ENCODE measurements at regions not wholly inside any gene's neighbourhood (a gene's known extent, or its start where the extent isn't known, plus 50 kb on each side); places are given as distances from the start of the nearest gene placed in this dataset.
"Not testable (repeated sequence)": the region's sequence is repeated elsewhere in the genome, so short reads cannot be mapped to it uniquely, and the experiment has no call there.

DNA sequence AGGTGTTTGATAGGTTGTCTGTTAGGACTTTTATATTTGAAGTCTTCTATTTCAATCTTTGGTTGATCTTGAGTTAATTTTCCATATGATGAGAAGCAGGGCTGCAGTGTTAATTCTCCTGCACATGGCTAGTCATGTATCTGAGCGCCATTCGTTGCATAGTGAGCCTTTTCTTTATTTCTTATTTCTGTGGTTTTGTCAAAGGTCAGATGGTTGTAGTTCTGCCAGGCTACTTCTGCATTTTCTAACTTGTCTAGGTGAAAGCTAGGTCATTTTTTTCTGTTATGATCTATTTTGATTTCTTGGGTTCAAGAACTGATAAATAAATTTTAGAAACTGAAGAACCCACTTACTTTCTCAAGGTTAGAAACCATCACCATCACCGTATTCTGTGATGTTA lies 56.7 kb downstream of the CCDC74A start:
- no peak for DNase-seq (ENCODE audit: low read depth in 3 of 3)

DNA sequence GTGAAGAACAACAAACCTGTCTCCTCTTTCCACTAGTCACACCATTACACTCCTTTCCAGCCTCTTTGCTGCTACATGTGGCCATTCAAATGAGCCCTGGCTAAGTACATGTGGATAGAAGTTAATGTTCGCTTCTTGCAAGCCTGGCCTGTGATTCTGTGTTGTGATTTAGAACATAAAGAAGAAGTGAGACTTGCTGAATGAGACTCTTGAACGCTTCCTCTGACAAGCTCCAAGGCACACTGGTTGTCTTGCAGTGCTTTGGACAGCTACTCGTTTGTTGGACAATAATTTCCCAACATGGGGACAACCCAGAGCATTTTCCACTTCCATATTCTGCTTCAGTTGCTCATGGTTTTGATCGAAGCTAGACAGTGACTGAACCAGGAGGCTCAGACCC lies 57.3 kb downstream of the CCDC74A start:
- no peak for DNase-seq (ENCODE audit: low read depth in 3 of 3)

DNA sequence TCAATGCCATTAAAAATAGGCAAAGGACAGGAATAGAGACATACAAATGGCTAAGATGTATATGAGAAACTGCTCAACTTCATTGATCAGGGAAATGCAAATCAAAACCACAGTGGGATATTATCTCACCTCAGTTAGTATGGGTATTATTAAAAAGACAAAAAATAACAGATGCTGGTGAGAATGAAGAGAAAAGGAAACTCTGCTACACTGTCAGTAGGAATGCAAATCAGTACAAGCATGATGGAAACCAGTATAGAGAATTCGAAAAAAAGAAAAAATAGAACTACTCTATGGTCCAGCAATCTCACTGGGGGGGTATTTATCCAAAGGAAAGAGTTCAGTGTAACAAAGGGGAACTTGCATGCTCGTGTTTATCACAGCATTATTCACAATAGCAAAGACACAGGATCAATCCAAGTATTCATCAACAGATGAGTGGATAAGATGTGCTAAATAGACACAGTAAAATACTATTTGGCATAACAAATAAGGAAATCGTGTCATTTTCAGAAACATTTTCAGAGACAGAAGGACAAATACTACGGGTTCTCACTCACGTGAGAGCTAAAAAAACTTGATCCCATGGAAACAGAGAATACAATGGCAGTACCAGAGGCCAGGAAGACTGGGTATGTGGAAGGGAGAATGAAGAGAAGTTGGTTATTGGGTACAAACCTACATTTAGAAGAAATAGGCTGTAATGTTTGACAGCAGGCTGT lies 60.6 kb downstream of the CCDC74A start:
- no peak for DNase-seq (ENCODE audit: low read depth in 3 of 3)

DNA sequence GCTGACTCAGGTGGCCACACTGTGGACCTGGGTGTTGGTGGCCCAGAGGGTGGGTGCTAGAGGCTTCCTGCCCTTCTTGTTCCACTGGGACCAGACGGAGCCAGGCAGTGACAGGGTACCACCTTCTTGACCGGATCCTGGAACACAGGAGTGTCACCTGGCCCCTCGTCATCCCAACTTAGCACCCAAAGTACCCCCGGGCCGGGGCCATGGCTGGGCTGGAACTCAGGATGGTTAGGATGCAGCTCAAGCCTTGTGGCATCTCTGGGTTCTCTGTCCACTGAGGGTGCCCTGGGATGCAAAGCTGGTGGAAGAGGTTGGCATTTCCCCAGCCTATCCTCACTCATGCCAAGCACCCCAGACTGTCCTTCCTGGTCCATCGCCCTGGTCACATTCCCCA lies 61.4 kb downstream of the CCDC74A start:
- not testable (repeated sequence) for DNase-seq (ENCODE audit: low read depth in 3 of 3)

DNA sequence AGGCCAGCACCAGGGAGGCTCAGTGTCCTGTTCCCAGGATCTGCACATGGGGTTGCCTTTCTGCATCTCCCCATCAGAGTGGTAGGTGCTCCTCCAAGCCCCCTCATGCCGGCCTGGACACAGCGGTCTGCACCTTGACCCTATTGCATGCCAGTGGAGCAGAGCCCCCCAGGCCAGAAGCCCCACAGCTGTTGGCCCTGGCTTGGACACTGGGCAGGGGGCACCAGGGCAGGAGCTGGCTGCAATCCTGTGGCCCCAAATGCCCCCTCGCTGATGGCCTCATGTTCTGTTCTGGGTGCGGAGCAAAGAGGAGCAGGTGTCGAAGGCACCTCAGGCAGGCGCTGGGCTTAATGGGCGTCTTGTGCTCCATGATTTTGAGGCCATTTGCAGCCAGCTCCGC lies 62.7 kb downstream of the CCDC74A start:
- no peak for DNase-seq (ENCODE audit: low read depth in 3 of 3)

DNA sequence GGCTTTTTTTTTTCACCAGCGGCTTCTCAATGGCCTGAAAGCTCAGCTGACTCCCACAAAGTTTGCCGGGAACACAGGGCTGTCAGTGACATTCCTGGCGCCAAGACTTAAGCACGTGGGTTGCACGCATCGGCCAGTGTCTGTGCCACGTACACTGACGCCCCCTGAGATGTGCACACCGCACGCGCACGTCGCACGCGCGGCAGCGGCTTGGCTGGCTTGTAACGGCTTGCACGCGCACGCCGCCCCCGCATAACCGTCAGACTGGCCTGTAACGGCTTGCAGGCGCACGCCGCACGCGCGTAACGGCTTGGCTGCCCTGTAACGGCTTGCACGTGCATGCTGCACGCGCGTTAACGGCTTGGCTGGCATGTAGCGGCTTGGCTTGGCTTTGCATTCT lies 63.2 kb downstream of the CCDC74A start:
- DNase-seq (ENCODE audit: low read depth in 3 of 3) = no peak

DNA sequence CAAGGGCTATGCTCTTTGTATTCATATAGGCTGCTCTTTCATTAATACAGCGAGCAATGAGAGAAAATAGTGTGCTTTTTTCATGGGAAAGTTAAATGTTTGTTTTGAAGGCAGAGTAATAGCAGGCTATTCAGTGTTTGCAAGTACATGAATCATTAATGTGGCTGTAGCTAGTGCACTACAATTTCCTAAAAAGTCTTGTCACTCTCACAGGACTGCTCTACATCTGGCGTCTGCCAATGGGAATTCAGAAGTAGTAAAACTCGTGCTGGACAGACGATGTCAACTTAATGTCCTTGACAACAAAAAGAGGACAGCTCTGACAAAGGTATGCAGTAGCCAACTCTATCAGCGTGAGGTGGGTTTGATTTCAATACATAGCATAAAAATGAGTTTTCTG lies 68.9 kb downstream of the CCDC74A start:
- DNase-seq (ENCODE audit: low read depth in 3 of 3) = not testable (repeated sequence)

DNA sequence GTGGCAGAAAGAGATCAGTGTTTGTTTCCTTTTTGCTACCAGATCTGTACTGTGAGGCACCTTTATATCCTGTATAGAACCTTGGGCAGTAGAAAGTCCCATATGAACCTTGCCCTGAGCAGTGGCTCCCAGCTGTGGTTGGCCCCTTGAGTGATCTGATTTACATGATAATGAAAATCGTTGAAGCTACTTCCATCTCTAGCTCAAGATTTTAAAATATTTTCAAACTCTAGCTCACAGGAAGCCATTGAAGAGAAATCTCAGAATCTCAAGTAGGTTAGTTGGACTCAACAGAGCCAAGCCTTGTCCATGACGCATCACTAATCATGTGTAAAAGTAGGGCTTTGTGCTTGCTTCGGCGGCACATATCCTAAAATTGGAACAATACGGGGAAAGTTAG lies 74.8 kb downstream of the CCDC74A start:
- not testable (repeated sequence) for DNase-seq (ENCODE audit: low read depth in 3 of 3)

DNA sequence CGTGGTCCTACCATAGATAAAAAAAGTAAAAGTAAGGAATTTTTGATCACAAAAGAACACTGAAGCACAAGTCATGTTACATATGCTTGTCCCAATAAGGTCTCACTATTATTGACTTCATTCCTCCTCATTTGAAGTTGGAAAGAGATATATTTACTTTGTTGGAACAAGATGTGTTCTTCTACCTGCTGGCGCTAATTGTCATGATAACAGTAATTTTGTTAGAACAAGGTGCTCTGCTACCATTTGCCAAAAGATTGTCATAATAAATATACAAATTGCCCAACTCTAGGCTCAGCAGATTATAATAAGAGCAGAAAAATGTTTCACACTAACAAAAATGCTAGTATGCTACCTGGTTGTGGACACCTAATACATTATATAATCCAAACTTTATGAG lies 77.0 kb downstream of the CCDC74A start:
- DNase-seq (ENCODE audit: low read depth in 3 of 3) = not testable (repeated sequence)

DNA sequence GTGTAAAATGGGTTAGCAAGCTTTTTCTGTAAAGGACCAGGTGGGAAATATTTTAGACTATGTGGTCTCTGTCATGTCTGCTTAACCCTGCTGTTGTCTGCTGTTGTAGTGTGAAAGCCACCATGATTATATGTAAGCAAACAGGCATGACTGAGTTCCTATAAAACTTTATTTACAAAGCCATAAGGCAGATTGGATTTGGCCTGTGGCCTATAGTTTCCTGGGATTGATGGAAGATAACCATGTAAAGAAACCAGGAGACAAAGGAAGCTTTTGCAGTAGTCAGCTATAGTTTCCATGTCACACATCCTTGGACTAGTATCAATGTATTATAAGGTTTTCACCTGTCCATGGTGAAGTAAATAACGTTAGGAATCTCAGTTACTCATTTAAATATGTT lies 78.7 kb downstream of the CCDC74A start:
- not testable (repeated sequence) for DNase-seq (ENCODE audit: low read depth in 3 of 3)

DNA sequence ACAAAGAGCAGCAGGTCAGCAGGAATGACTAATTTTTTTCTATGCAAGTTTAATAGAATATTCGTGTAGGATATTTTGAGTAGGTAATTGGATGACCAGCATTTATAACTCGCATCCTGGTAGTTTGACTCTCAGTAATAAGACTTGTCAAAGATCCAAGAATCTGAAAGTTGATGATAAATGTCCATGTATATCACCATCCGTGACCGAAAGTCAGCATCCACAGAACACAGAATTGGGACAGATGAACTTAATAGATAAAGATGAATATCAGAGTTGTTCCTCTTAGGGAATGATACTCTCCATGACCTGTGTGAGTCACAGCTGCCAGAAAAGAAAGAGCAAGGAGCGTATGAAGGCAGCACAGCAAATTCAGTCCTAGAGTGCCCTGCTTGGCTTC lies 79.4 kb downstream of the CCDC74A start:
- not testable (repeated sequence) for DNase-seq (ENCODE audit: low read depth in 3 of 3)

DNA sequence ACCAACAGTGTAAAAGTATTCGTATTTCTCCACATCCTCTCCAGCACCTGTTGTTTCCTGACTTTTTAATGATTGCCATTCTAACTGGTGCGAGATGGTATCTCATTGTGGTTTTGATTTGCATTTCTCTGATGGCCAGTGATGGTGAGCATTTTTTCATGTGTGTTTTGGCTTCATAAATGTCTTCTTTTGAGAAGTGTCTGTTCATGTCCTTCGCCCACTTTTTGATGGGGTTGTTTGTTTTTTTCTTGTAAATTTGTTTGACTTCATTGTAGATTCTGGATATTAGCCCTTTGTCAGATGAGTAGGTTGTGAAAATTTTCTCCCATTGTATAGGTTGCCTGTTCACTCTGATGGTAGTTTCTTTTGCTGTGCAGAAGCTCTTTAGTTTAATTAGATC lies 86.9 kb downstream of the CCDC74A start:
- not testable (repeated sequence) for DNase-seq (ENCODE audit: low read depth in 3 of 3)

DNA sequence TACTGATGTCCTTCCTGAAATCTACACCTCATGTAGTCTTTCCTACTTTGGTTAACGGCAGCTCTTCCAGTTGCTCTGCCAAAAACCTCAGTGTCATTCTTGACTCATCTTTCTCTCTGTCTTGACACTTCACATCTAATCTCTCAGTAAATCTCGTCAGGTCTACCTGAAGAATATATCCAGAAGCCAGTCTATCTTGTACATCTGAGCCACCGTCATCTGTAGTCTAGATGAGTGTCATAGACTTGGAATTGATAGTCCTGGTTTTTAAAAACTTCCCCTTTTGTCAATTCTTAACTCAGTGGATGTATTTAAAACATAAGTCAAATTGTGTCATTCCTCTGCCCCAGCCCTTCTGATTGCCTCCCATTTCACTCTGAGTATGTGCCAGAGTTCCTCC lies 90.6 kb downstream of the CCDC74A start:
- DNase-seq (ENCODE audit: low read depth in 3 of 3) = not testable (repeated sequence)

DNA sequence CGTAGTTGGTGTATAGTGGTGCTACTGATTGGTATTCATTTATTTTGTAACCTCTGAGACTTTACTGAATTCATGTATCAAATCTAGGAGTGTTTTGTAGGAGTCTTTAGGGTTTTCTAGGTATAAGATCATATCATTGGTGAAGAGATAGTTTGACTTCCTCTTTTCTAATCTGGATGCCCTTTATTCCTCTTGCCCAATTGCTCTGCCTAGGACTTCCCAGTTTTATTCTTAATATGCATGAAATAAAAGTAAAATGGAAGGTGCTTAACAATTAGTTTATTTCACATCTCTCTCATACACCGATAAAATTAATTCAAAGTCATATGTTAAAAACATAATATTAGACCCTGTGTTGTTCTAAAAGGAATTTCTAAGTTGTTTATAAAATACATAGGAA lies 95.2 kb downstream of the CCDC74A start:
- not testable (repeated sequence) for DNase-seq (ENCODE audit: low read depth in 3 of 3)

DNA sequence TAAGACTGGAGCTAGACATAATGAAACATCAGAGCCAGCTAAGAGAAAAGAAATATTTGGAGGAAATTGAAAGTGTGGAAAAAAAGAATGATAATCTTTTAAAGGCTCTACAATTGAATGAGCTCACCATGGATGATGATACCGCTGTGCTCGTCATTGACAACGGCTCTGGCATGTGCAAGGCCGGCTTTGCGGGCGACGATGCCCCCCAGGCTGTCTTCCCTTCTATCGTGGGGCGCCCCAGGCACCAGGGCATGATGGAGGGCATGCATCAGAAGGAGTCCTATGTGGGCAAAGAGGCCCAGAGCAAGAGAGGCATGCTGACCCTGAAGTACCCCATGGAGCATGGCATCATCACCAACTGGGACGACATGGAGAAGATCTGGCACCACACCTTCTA lies 98.3 kb downstream of the CCDC74A start:
- DNase-seq (ENCODE audit: low read depth in 3 of 3) = not testable (repeated sequence)

DNA sequence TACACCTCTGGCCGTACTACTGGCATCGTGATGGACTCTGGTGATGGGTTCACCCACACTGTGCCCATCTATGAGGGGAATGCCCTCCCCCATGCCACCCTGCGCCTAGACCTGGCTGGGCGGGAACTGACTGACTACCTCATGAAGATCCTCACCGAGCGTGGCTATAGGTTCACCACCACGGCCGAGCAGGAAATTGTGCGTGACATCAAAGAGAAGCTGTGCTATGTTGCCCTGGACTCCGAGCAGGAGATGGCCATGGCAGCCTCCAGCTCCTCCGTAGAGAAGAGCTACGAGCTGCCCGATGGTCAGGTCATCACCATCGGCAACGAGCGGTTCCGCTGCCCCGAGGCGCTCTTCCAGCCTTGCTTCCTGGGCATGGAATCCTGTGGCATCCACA lies 98.9 kb downstream of the CCDC74A start:
- not testable (repeated sequence) for DNase-seq (ENCODE audit: low read depth in 3 of 3)

DNA sequence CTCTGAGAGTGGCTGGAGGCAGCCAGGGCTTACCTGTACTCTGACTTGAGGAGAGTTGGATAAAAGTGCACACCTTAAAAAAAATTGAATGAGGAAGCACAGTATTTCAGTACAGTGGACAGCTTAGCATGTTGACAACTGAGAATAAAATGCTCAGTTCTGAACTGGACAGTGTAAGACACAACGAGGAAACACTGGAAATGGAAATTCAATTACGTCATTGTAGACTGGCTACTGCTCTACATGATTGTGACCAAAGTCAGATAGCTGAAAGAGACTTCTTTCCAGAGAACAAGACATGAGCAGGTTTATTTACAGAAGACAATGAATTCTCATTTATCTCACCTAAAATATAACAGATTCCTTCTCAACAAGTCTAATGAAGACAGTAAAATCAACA lies 100.1 kb downstream of the CCDC74A start:
- DNase-seq (ENCODE audit: low read depth in 3 of 3) = not testable (repeated sequence)

DNA sequence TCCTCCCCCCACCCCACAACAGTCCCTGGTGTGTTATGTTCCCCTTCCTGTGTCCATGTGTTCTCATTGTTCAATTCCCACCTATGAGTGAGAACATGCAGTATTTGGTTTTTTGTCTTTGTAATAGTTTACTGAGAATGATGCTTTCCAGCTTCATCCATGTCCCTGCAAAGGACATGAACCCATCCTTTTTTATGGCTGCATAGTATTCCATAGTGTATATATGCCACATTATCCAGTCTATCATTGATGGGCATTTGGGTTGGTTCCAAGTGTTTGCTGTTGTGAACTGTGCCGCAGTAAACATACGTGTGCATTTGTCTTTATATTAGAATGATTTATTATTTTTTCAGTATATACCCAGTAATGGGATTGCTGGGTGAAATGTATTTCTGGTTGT lies 104.0 kb downstream of the CCDC74A start:
- not testable (repeated sequence) for DNase-seq (ENCODE audit: low read depth in 3 of 3)

DNA sequence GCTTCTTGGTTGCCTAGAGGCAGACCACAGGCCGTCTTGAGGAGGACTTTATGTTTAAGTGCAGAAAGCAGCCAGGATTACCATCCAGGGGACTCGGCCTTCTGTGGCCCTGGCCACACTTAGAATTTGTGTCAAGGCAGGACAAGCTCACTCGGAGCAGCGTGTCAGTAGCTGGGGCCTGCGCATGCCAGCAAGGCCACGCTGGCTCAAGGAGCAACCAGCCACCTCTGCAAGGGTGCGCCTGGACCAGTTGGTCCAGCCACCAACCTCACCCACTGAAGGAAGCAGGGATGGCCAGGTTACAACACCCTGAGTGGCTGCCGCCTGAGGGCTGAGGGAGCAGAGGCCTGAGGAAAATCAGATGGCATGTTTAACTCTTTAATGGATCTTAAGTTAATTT lies 105.7 kb downstream of the CCDC74A start:
- DNase-seq (ENCODE audit: low read depth in 3 of 3) = not testable (repeated sequence)

DNA sequence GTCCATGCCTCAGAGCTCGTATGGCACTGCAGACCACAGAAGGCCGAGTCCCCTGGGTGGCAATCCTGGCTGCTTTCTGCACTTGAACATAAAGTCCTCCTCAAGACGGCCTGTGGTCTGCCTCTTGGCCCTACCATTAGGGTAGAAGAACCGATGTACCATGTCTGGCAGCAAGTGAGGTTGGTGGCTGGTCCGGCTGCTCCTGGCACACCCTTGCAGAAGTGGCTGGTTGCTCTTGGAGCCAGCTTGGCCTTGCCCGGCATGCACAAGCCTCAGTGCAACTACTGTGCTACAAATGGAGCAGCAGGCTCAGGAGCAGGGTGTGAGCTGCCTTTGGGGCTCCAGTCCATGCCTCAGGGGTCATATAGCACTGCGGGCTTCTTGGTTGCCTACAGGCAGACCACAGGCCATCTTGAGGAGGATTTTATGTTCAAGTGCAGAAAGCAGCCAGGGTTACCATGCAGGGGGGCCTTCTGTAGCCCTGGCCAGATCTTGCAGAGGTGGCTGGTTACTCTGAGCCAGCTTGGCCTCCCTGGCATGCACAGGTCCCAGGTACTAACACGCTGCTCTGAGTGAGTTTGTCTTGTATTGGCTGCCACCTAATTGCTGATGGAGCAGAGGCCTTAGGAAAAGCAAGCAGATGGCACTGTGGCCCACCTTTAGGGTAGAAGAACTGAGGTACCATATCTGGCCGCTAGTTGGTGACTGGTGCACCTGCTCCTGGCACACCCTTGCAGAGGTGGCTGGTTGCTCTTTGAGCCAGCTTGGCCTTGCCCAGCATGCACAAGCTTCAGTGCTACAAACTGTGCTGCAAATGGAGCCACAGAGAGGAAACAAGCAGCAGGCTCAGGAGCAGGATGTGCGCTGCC lies 106.4 kb downstream of the CCDC74A start:
- not testable (repeated sequence) for DNase-seq (ENCODE audit: low read depth in 3 of 3)

DNA sequence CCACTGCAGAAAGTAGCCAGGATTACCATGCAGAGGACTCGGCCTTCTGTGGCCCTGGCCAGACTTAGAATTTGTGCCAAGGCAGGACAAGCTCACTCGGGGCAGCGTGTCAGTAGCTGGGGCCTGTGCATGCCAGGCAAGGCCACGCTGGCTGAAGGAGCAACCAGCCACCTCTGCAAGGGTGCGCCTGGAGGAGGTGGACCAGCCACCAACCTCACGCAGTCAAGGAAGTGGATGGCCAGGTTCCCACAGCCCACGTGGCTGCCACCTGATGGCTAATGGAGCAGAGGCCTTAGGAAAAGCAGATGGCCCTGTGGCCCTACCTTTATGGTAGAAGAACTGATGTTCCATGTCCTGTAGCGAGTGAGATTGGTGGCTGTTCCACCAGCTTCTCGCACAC lies 107.9 kb downstream of the CCDC74A start:
- DNase-seq (ENCODE audit: low read depth in 3 of 3) = no peak

DNA sequence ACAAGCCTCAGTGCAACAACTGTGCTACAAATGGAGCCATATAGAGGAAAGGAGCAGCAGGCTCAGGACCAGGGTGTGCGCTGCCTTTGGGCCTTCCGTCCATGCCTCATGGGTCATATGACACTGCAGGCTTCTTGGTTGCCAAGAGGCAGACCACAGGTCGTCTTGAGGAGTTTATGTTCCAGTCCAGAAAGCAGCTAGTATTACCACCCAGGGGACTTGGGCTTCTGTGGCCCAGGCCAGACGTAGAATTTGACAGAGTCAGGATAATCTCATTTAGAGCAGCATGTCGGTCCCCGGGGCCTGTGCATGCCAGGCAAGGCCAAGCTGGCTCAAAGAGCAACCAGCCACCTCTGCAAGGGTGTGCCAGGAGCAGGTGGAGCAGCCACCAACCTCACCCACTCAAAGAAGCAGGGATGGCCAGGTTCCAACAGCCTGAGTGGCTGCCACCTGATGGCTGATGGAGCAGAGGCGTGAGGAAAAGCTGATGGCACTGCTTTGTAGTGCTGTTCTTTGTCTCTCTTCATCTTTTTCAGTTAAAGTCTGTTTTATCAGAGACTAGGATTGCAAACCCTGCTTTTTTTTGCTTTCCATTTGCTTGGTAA lies 109.1 kb downstream of the CCDC74A start:
- not testable (repeated sequence) for DNase-seq (ENCODE audit: low read depth in 3 of 3)
